ENCODE measurements at regions not wholly inside any gene's neighbourhood (a gene's known extent, or its start where the extent isn't known, plus 50 kb on each side); places are given as distances from the start of the nearest gene placed in this dataset.
"Not testable (repeated sequence)": the region's sequence is repeated elsewhere in the genome, so short reads cannot be mapped to it uniquely, and the experiment has no call there.

GRCh38 chr15:77897896-77898406 lies 179.6 kb downstream of the TBC1D2B start:
- DNase-seq = no peak

- DNase-seq = not testable (repeated sequence)
Observed at GRCh38 chr15:77897113-77897895, 180.2 kb downstream of the TBC1D2B start.

DNA sequence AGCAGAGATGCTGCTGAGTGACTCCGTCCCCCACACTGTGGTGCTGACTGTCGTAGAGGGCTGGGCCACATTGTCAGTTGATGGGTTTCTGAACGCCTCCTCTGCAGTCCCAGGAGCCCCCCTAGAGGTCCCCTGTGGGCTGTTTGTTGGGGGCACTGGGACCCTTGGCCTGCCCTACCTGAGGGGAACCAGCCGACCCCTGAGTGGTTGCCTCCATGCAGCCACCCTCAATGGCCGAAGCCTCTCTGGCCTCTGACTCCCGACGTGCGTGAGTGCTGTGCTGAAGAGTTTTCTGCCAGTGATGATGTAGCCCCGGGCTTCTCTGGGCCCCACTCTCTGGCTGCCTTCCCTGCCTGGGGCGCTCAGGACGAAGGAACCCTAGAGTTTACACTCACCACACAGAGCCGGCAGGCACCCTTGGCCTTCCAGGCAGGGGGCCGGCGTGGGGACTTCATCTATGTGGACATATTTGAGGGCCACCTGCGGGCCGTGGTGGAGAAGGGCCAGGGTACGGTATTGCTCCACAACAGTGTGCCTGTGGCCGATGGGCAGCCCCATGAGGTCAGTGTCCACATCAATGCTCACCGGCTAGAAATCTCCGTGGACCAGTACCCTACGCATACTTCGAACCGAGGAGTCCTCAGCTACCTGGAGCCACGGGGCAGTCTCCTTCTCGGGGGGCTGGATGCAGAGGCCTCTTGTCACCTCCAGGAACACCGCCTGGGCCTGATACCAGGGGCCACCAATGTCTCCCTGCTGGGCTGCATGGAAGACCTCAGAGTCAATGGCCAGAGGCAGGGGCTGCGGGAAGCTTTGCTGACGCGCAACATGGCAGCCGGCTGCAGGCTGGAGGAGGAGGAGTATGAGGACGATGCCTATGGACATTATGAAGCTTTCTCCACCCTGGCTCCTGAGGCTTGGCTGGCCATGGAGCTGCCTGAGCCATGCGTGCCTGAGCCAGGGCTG lies 181.1 kb downstream of the TBC1D2B start:
- DNase-seq = not testable (repeated sequence)

- DNase-seq = no peak
Observed at GRCh38 chr15:77895742-77896141, 181.8 kb downstream of the TBC1D2B start.

DNA sequence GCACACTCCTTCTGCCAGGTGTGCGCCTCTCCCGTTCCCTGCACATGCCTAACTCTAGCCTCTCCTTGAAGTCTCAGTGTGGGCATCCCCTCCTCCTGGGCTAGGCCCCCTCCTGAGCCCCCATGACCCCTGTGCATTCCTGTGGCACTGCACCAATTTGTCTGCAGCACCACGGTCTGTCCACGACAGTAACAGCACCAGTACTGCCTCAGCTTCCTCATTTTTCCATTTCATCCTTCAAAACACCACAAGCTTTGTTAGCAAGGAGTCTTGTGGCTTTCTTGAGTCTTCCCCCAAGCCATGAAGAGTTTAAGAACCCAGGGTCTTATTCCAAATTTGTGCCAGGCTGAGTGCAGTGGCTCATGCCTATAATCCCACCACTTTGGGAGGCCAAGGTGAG lies 182.4 kb downstream of the TBC1D2B start:
- DNase-seq = not testable (repeated sequence)

DNA sequence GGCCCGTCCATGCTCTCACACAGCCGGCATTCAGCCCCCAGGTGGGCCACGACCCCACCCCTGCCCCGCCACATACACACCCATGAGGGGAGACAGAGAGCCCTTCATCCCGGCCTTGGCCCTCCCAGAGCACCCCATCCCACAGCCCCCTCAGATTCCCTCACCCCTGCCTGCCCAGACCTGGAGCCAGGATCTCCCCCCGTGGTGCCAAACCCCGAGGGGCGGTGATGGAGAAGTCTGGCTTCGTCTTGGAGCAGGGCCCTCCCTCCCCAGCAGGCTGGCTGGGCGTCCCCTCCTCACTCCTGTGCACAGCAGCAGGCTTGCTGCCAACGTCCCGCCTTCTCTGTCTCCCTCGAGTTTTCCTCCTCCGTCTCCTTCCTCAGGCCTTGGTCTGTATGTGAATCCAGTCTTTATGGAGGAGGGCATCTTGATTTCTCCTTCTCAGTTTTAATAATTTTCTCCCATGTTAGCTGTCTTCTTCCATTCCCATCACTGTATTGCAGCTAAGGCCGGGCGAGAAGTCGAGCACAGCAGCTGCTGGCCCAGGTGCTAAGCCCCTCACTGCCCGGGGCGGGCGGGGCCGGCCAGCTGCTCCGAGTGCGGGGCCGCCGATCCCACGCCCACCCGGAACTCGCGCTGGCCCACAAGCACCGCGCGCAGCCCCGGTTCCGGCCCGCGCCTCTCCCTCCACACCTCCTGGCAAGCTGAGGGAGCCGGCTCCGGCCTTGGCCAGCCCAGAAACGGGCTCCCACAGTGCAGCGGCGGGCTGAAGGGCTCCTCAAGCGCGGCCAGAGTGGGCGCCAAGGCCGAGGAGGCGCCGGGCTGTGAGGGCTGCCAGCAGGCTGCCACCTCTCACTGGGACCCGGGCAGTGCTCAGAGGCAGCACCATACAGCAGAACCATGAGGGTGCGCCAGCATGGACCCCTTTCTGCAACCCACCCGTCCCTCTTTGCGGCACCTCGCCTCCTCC lies 183.6 kb downstream of the TBC1D2B start:
- DNase-seq = not testable (repeated sequence)

GRCh38 chr15:77893246-77893645 lies 184.3 kb downstream of the TBC1D2B start:
- not testable (repeated sequence) for DNase-seq

- no peak for DNase-seq
Observed at GRCh38 chr15:77892335-77892734, 185.2 kb downstream of the TBC1D2B start.

GRCh38 chr15:77891862-77892261 lies 185.6 kb downstream of the TBC1D2B start:
- not testable (repeated sequence) for DNase-seq

DNA sequence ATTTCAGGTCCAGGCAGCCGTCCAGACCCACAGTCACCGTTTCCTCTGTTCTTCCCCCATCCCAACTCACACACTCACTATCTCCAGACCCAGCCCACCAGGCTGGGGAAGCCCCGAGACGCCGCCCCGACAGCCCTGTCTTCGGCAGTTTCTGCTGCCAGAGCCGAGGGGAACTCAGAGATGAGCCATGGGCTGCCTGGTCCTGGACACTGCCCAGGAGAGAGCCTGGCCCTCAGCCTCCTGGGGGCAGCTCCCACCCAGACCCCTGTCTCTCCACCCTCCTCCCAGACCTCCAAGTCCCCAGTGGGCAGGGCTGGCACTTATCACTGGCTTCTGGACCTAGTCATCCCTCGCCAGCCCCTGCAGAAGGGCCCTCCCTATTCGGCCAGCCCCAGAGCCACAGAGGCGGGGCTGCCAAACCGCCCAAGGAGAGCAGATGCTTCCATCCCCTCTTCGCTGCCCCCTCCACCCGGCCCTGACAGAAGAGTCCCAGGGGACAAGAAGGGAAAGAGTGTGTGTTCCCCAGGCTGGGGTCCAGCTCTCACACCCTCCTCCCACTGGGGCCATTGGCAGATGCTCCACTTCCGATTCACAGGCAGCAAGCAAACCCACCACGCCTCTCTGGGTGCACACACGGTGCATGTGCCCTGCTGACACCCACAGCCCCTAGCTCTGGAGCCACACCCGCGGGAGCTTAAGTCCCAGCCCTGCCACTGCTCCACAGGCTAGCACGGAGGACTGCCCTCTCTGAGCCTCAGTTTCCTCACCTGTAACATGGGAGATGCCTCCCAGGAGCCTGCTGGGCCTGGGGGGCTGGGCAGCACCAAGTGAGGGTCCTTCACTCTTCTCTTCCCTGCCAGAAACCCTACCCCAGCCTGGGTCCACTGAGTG lies 186.4 kb downstream of the TBC1D2B start:
- not testable (repeated sequence) for DNase-seq

- DNase-seq = not testable (repeated sequence)
Observed at GRCh38 chr15:77889828-77890725, 187.4 kb downstream of the TBC1D2B start.

- no peak for DNase-seq
Observed at GRCh38 chr15:77889009-77889806, 188.3 kb downstream of the TBC1D2B start.

GRCh38 chr15:77887563-77888429 lies 189.7 kb downstream of the TBC1D2B start:
- not testable (repeated sequence) for DNase-seq

DNA sequence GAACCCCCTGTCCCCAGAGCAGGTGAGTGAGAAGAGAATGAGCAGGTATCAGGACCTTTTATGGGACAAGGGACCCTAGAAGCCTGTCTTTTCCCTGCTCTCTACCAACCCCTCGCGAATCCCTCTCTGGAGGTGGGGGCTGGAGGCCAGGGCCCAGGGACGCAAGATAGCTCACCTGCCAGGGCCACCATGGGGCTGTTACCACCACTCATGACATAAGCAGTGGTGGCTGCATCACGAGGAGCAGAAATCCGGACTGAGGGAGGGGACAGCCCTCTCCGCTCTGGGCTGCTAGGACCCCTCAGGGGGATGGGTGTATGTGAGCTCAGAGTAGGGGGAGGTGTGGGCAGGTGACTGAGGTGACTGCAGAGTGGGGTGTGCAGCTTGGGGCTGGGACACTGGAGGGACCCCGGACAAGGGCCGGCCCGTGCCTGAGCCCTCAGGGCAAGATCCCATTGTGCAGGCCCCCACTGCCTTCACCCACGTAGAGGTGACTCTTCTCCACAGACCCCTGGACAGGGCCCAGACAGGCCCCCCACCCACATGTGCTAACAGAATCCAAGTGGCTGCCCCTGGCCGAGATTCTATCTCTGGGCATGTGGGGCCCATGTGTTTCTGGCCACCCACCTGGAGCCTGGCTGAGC lies 190.6 kb downstream of the TBC1D2B start:
- no peak for DNase-seq

- DNase-seq = not testable (repeated sequence)
Observed at GRCh38 chr15:77885877-77886500, 191.5 kb downstream of the TBC1D2B start.

DNA sequence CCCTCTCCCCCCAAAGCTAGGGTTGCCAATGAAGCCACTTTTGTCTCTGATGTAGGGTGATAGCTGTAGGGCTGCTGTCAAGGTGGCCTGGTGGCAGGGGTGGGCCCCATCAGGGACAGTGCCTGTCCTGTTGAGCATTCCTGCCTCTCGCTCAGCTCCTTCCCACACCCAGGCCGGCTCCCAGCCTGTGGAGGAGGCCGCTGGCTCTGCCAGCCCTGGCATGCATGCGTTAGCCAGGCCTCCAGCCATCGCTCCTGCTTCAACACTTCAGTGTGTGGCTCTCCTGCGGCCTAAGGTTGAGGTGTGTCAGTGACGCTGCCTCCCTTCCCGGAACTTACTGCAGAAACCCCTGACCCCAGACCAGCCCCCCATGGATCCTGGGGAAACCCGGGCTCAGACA lies 194.5 kb downstream of the TBC1D2B start:
- DNase-seq = not testable (repeated sequence)

Measured in anterior cingulate cortex (tissue), 58 donors.